ENCODE measurements at regions not wholly inside any gene's neighbourhood (a gene's known extent, or its start where the extent isn't known, plus 50 kb on each side); places are given as distances from the start of the nearest gene placed in this dataset.

GRCh38 chr9:12625844-12626243, 67.3 kb upstream of the TYRP1 start:
- TF ChIP-seq, protein P1, sequence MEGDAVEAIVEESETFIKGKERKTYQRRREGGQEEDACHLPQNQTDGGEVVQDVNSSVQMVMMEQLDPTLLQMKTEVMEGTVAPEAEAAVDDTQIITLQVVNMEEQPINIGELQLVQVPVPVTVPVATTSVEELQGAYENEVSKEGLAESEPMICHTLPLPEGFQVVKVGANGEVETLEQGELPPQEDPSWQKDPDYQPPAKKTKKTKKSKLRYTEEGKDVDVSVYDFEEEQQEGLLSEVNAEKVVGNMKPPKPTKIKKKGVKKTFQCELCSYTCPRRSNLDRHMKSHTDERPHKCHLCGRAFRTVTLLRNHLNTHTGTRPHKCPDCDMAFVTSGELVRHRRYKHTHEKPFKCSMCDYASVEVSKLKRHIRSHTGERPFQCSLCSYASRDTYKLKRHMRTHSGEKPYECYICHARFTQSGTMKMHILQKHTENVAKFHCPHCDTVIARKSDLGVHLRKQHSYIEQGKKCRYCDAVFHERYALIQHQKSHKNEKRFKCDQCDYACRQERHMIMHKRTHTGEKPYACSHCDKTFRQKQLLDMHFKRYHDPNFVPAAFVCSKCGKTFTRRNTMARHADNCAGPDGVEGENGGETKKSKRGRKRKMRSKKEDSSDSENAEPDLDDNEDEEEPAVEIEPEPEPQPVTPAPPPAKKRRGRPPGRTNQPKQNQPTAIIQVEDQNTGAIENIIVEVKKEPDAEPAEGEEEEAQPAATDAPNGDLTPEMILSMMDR (IDR thresholded peaks at IDR 0.05) = no peak
- TF ChIP-seq POLR2A (IDR thresholded peaks at IDR 0.05) = no peak

Data from gastroesophageal sphincter (tissue), 3 donors.